ENCODE measurements at regions not wholly inside any gene's neighbourhood (a gene's known extent, or its start where the extent isn't known, plus 50 kb on each side); places are given as distances from the start of the nearest gene placed in this dataset.

DNA sequence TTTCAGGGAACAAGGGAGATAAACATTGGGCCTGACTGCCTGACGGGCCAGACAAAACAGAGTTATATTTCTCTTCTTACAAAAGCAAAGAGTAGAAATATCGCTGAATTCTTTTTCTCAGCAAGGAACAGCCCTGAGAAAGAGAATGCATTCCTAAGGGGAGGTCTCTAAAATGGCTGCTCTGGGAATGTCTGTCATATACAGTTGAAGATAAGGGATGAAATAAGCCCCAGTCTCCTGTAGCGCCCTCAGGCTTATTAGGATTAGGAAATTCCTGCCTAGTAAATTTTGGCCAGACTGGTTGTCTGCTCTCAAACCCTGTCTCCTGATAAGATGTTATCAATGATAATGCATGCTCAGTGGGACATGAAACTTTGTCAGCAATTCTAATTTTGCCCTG, 134.9 kb upstream of the CNTNAP5 start (continued):
- TF ChIP-seq ZNF462 (CRISPR knock-in tag; IDR thresholded peaks at IDR 0.05) = no peak

DNA sequence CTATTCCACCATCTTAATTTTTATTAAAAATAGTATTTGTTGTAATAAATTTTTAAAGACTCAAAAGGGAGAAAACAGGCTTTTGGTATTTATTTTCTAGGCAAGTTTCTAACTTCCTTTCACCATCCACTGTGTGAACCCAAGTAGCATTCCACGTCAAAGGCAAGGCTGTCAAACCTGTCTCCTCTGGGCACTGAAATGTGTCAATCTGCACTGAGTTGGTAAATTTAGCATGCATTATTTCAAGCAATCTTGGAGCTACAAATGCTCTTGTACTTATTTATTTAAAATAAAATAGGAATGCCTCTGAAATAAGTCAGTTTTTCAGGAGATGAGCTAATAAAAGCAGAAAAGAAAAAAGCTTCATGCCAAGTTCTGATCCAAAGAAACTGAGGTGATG, 130.9 kb upstream of the CNTNAP5 start:
- Histone ChIP-seq H3F3A (replicated peaks; ENCODE audit: low read depth) (no peaks in the 10 kb centered on the region), H4K20me1 (replicated peaks; ENCODE audit: insufficient read depth) (no peaks in the 10 kb centered on the region), H3K27ac (ENCODE audit: low read depth) (no peak overlapping the region), H3K4me3 (no peak overlapping the region), H3K27me3 (ENCODE audit: insufficient read depth) (no peaks in the 10 kb centered on the region), H3K36me3 (ENCODE audit: insufficient read depth) (0 out of 2 replicates have a peak, but pooled peaks cover 6% of the 10 kb centered on the region), H2AFZ (no peak overlapping the region), H3K4me2 (no peak overlapping the region), H3K79me2 (replicated peaks; ENCODE audit: insufficient read depth) (no peaks in the 10 kb centered on the region), H3K9me2 (ENCODE audit: insufficient read depth) (no peaks in the 10 kb centered on the region), H3K4me1 (ENCODE audit: insufficient read depth) (no peaks in the 10 kb centered on the region)
- ATAC-seq (no peak), DNase-seq (ENCODE audit: low spot score) (no peak)
- H3K27ac Mint-ChIP-seq = no peak overlapping the region
- H3K4me3 Mint-ChIP-seq = no peak overlapping the region
- H3K27me3 Mint-ChIP-seq (ENCODE audit: insufficient read depth, low read depth, poor library complexity) = no peaks in the 10 kb centered on the region
- peaks cover 32% of the 10 kb centered on the region for H3K9me3 Mint-ChIP-seq
- no peaks in the 10 kb centered on the region for H3K4me1 Mint-ChIP-seq
- no peak for TF ChIP-seq STAT1 (IDR thresholded peaks at IDR 0.05; ENCODE audit: unreplicated experiment)
- TF ChIP-seq JUNB (IDR thresholded peaks at IDR 0.05; ENCODE audit: unreplicated experiment) = no peak
- TF ChIP-seq ZNF331 (CRISPR knock-in tag; IDR thresholded peaks at IDR 0.05; ENCODE audit: low read depth) = no peak
- TF ChIP-seq POLR2AphosphoS5 (IDR thresholded peaks at IDR 0.05; ENCODE audit: low read depth) = no peak
- no peak for TF ChIP-seq ZNF462 (CRISPR knock-in tag; IDR thresholded peaks at IDR 0.05)
- TF ChIP-seq EZH2 (IDR thresholded peaks at IDR 0.05; ENCODE audit: low read depth, unreplicated experiment) = no peak
- TF ChIP-seq CTCF (conservative IDR thresholded peaks at IDR 0.05; ENCODE audit: low read depth in 2 of 2) = no peak
- peaks cover 28% of the 10 kb centered on the region for H3K36me3 Mint-ChIP-seq (ENCODE audit: low read depth)

Measured in GM23338 (cell line).